COR-L47 (cell line): ENCODE measurements at regions not wholly inside any gene's neighbourhood (a gene's known extent, or its start where the extent isn't known, plus 50 kb on each side); places are given as distances from the start of the nearest gene placed in this dataset.

ENCODE experiments used
- DNase-seq: peaks from one replicate; lab custom pipeline; 2025; lab: John Stamatoyannopoulos, UW

DNA sequence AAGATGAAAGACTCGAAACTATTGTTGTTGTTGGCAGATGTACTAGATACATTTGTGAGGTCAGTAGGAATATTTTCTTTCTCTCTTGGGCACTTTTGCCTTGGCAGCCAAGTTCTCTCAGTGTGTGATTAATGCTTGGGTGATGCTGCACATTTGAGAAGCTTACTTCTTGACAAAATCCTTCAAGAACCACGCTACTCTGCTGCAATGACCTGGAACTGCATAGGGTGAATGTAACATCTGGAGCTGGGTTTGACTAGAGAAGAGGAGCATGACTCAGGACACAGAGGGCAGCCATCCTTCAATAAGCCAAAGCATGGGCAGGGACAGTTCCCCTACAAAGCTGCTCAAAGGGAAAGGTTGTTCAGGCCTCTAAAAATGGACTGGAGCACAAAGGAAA, 75.5 kb upstream of the PUM3 start:
- no peak for DNase-seq

DNA sequence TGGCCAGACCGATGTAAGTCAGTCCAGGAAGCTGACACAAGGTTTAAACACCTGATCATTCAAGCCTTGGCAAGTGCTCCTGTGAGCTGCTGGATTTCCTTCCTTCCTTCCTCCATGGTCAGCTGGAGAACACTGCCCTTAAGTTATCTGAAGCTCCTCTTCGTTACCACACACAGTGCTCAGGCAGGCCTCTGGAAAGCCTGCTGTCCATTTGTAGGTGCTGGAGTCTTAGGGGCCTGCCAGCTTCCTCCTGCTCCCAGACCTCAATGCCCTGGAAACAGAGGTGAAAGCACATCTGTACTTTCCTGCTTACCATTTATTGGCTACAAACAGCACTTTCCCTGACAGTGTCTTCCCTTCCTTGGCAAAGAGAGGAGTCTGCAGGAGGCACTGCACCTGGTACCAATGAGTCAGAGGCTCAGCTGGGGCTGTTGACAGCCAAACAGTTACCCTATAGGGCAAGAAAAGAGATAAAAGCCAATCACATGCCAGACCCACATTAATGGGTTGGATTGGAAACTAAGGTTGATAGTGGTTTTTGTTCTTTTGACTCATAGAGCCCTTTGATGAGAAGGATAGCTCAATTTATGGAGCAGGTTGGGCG, 72.6 kb upstream of the PUM3 start:
- no peak for DNase-seq

DNA sequence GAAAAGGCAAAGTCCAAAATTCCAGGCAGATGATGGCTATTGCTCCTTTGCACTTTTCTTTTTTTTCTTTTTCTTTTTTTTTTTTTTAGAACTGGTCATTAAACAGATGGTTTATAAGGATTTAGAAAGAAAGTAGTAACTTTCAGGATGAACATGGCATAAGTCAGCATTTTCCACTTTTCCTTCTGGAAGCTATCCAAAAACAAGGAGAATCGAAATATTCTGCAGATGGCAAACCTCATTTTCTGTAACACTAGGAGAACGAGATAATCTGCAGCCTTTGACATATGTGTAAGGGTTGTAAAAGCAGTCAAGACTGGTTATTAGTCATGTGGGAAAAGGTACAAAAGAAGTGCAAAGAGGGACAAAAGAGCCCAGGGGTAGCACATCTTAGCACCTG, 69.1 kb upstream of the PUM3 start:
- no peak for DNase-seq

DNA sequence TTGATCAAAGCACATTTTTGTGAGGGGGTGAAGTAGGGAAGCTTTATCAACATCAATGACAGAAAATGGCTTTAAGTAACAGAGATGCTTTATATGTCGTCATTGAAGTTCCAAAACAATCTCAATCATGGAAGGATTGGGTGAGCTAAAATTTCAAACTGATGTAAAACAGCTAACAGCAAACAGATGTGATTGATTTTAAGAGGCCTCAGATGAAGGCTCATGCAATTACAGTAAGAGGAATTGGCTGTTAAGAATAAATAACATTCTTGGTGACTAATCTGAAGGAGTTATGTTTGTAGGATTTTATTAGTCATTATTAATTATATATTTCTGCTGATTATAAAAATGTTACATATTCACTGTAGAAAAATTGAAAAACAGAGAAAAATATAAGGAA, 63.5 kb upstream of the PUM3 start:
- DNase-seq: no peak

DNA sequence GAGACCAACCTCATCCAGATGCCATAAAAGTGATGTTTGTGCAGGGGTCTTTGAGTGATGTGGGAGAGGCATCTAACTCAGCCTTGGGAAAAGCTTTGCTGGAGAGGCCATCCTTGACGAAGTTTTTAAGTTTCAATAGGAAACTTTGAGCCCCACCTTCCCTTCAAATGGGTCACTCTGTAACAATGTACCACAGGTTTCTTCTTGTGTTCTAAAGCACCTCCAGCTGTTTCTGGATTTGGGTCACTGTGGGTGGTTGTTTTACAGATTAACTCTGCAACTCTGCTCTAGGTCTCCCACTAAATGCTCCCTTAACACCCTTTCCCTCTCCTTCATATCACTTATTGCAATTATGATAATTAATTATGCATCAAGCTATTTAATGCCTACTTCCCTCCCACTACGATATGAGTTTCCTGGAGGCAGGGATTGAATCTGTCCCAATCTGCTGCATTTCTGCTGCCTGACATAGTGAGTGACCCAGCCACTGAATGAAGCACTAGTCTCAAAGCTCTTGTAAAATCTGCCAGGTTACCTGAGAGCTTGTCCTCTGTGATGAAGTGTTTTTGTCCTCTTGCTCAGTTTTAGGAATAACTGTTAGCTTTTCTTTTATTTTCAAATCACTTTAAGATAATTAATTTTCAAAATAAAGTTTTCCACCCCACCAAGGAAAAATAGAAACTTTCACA, 60.5 kb upstream of the PUM3 start:
- DNase-seq: no peak
